Lower leg skin (tissue), 4 donors: ENCODE measurements at regions not wholly inside any gene's neighbourhood (a gene's known extent, or its start where the extent isn't known, plus 50 kb on each side); places are given as distances from the start of the nearest gene placed in this dataset.

Experiments used
- DNase-seq, 2 donors: peaks; one replicate each; pipeline ENCODE4 v3.0.0-alpha.2; 2019; ENCODE audit warnings: low spot score in 2 of 2
- H3K4me3 ChIP-seq: fragments of 200-600 bp; sonication (generic); 2 replicates; pipeline ENCODE4 v1.5.1; 2017; ENCODE audit warnings: mild to moderate bottlenecking, low read depth; ENCODE audit not compliant: poor library complexity, severe bottlenecking
- POLR2A ChIP-seq, 2 donors: fragments of 450-650 bp; IDR thresholded peaks; one replicate each; pipeline ENCODE4 v1.6.1; 2016 to 2017; ENCODE audit warnings: antibody characterized with exemption in 2 of 2, mild to moderate bottlenecking in 1 of 2, moderate library complexity in 1 of 2
- WGBS, 2 donors: methylation state at CpG; one replicate each; pipeline ENCODE4 v1.1.5; 2018; 5-methylcytosine and 5-hydroxymethylcytosine counted together
- intact Hi-C: fragments of 100-400 bp; cut with DNase I; formaldehyde crosslinking; loops from one replicate; pipeline ENCODE4 v1.15.0; 2023; ENCODE audit warnings: low total_unique reads
- TF ChIP-seq, protein P1 (sequence below), 3 donors: fragments of 450-650 bp; IDR thresholded peaks; one replicate each; pipeline ENCODE4 v1.5.1; 2016; ENCODE audit warnings: antibody characterized with exemption in 3 of 3, mild to moderate bottlenecking in 3 of 3, moderate library complexity in 2 of 3

GRCh38 chr4:23382879-23383278 is 507.0 kb downstream of the PPARGC1A start:
- H3K4me3 ChIP-seq: no peak overlapping the region
- intact Hi-C loops: no loop called here
- TF ChIP-seq, protein P1, sequence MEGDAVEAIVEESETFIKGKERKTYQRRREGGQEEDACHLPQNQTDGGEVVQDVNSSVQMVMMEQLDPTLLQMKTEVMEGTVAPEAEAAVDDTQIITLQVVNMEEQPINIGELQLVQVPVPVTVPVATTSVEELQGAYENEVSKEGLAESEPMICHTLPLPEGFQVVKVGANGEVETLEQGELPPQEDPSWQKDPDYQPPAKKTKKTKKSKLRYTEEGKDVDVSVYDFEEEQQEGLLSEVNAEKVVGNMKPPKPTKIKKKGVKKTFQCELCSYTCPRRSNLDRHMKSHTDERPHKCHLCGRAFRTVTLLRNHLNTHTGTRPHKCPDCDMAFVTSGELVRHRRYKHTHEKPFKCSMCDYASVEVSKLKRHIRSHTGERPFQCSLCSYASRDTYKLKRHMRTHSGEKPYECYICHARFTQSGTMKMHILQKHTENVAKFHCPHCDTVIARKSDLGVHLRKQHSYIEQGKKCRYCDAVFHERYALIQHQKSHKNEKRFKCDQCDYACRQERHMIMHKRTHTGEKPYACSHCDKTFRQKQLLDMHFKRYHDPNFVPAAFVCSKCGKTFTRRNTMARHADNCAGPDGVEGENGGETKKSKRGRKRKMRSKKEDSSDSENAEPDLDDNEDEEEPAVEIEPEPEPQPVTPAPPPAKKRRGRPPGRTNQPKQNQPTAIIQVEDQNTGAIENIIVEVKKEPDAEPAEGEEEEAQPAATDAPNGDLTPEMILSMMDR (IDR thresholded peaks at IDR 0.05): no peak
- TF ChIP-seq POLR2A (IDR thresholded peaks at IDR 0.05): no peak
- no peak for DNase-seq

DNA sequence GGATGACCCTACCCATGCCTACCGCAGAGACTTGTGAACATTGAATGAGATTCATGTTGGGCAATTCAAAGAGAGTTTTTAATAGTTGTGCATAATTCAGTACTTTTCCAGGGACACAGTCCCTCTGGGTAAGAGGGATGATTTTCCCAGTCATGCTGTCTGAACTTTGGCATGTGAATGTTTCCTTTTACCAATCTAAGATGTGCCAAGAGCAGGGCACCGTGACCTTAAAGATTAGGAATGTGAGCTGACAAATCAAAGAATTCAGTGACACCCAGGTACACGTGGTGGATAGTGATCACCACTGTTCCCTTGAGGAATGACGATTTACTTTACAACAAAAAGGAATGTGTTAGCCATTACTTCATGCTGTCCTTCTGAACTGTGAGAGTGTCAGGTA is 515.6 kb downstream of the PPARGC1A start:
- intact Hi-C loops: no loop called here
- TF ChIP-seq POLR2A (IDR thresholded peaks at IDR 0.05): no peak
- TF ChIP-seq, protein P1 (IDR thresholded peaks at IDR 0.05): no peak
- no peak overlapping the region for H3K4me3 ChIP-seq
- WGBS, 2 donors: 44 to 47% methylated on average over 4 of the region's 4 CpGs
- DNase-seq: no peak

- 46 to 49% methylated on average over 2 of the region's 2 CpGs for WGBS, 2 donors
- intact Hi-C loops: no loop called here
- H3K4me3 ChIP-seq: no peak overlapping the region
- TF ChIP-seq, protein P1 (IDR thresholded peaks at IDR 0.05): no peak
- no peak for DNase-seq
Measured at GRCh38 chr4:23373261-23373660, 516.6 kb downstream of the PPARGC1A start.

DNA sequence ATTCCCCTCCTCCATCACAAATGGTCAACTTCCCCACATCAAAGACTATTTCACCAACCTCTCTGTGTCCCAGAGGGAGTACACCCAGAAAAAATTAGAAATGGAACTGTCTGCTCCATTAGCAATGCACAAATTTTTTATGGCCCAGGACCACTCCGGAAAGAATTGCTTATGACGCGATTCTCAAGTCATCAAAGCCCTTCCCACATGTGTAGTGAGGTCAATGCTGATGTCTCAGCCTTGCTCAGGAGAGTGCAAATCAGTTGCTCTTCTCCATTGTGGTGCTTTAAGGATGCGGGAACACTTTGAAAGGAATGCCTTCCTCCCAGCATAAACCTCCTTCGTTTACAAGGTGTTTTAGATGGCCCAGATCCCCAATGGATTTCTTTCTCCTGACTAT is 518.3 kb downstream of the PPARGC1A start:
- 82 to 83% methylated on average over 5 of the region's 5 CpGs for WGBS, 2 donors
- TF ChIP-seq, protein P1 (IDR thresholded peaks at IDR 0.05): no peak
- DNase-seq: no peak
- intact Hi-C loops: no loop called here
- no peak overlapping the region for H3K4me3 ChIP-seq

- WGBS, 2 donors: 76 to 80% methylated on average over 3 of the region's 3 CpGs
- no peak for TF ChIP-seq POLR2A (IDR thresholded peaks at IDR 0.05)
- TF ChIP-seq, protein P1 (IDR thresholded peaks at IDR 0.05): no peak
- intact Hi-C loops: no loop called here
- DNase-seq: no peak
- H3K4me3 ChIP-seq: no peak overlapping the region
Measured at GRCh38 chr4:23369331-23369730, 520.5 kb downstream of the PPARGC1A start.

- H3K4me3 ChIP-seq: no peak overlapping the region
- intact Hi-C loops: no loop called here
- TF ChIP-seq, protein P1 (IDR thresholded peaks at IDR 0.05): no peak
- no peak for DNase-seq
- 82% methylated on average over 6 of the region's 6 CpGs for WGBS, 2 donors
Measured at GRCh38 chr4:23368081-23368697, 521.7 kb downstream of the PPARGC1A start.
